Esophagus muscularis mucosa (tissue), 4 donors: ENCODE measurements at regions not wholly inside any gene's neighbourhood (a gene's known extent, or its start where the extent isn't known, plus 50 kb on each side); places are given as distances from the start of the nearest gene placed in this dataset.

Experiments
- DNase-seq: peaks from one replicate; pipeline ENCODE4 v3.0.0-alpha.2; 2017; ENCODE audit errors: extremely low spot score
- H3K27ac ChIP-seq, 4 donors: fragments of 200-600 bp; sonication (generic); replicated peaks in 1 of 4; 1 replicate in 3 of 4; 2 replicates in 1 of 4; pipeline ENCODE4 v1.5.1; 2016 to 2019; ENCODE audit warnings: mild to moderate bottlenecking in 1 of 4
- H3K27me3 ChIP-seq, 4 donors: fragments of 200-600 bp; sonication (generic); one replicate each; pipeline versions ENCODE4 v1.5.1 to v1.6.0; 2016 to 2019
- H3K36me3 ChIP-seq, 4 donors: fragments of 200-600 bp; sonication (generic); one replicate each; pipeline ENCODE4 v1.5.1; 2016 to 2019
- H3K4me1 ChIP-seq, 4 donors: fragments of 200-600 bp; sonication (generic); one replicate each; pipeline ENCODE4 v1.5.1; 2016 to 2019
- H3K4me3 ChIP-seq, 4 donors: fragments of 200-600 bp; sonication (generic); 1 replicate in 2 of 4; 2 replicates in 2 of 4; pipeline ENCODE4 v1.5.1; 2016 to 2019; ENCODE audit warnings: mild to moderate bottlenecking in 4 of 4, moderate library complexity in 1 of 4
- H3K9me3 ChIP-seq, 4 donors: fragments of 200-600 bp; sonication (generic); 1 replicate in 3 of 4; 2 replicates in 1 of 4; pipeline ENCODE4 v1.5.1; 2016 to 2019
- CTCF ChIP-seq, 3 experiments: fragments of 200-600 bp in 2 of 3; fragments of 450-650 bp in 1 of 3; sonication (generic) in 2 of 3; IDR thresholded peaks; one replicate each; pipeline ENCODE4 v1.5.1; 2017 to 2019; ENCODE audit warnings: antibody characterized with exemption in 3 of 3, mild to moderate bottlenecking in 2 of 3, moderate library complexity in 1 of 3
- EP300 ChIP-seq: sonication (generic); formaldehyde crosslinking; IDR thresholded peaks from one replicate; pipeline ENCODE4 v1.6.1; 2017; ENCODE audit warnings: antibody characterized with exemption
- POLR2A ChIP-seq: fragments of 450-650 bp; IDR thresholded peaks from one replicate; pipeline ENCODE4 v1.6.1; 2017; ENCODE audit warnings: antibody characterized with exemption, moderate library complexity, mild to moderate bottlenecking, low read depth
- POLR2AphosphoS5 ChIP-seq, 2 donors: sonication (generic); formaldehyde crosslinking; IDR thresholded peaks; one replicate each; pipeline ENCODE4 v1.6.1; 2017; ENCODE audit warnings: antibody characterized with exemption in 2 of 2
- WGBS: methylation state at CpG from one replicate; pipeline ENCODE4 v1.1.5; 2018; 5-methylcytosine and 5-hydroxymethylcytosine counted together
- intact Hi-C: fragments of 100-400 bp; cut with DNase I; formaldehyde crosslinking; loops from one replicate; pipeline ENCODE4 v1.15.1; 2023

GRCh38 chrX:34437586-34437985 lies 219.5 kb downstream of the TMEM47 start:
- intact Hi-C loops: no loop called here
- DNase-seq: no peak
- no peak overlapping the region for H3K4me3 ChIP-seq
- H3K4me1 ChIP-seq: no peaks in the 10 kb centered on the region
- H3K27ac ChIP-seq: peak overlapping the region in 2 of 4 donors; percentile 23 to 51
- H3K9me3 ChIP-seq: no peaks in the 10 kb centered on the region
- no peaks in the 10 kb centered on the region for H3K27me3 ChIP-seq
- no peaks in the 10 kb centered on the region for H3K36me3 ChIP-seq
- 42% methylated on average over 6 of the region's 6 CpGs for WGBS
- no peak for TF ChIP-seq POLR2AphosphoS5 (IDR thresholded peaks at IDR 0.05)
- TF ChIP-seq EP300: no peak
- TF ChIP-seq POLR2A: no peak
- TF ChIP-seq CTCF (IDR thresholded peaks at IDR 0.05): no peak

- Histone ChIP-seq H3K36me3 (no peaks in the 10 kb centered on the region), H3K9me3 (no peaks in the 10 kb centered on the region), H3K27ac (no peak overlapping the region), H3K4me3 (no peak overlapping the region), H3K4me1 (no peaks in the 10 kb centered on the region), H3K27me3 (no peaks in the 10 kb centered on the region)
- no peak for DNase-seq
- intact Hi-C loops: no loop called here
- TF ChIP-seq CTCF (IDR thresholded peaks at IDR 0.05) (no peak), EP300 (no peak), POLR2AphosphoS5 (IDR thresholded peaks at IDR 0.05) (no peak), POLR2A (no peak)
Observed at GRCh38 chrX:34426334-34426733, 230.8 kb downstream of the TMEM47 start.

- 75% methylated on average over 1 of the region's 1 CpG for WGBS
- H3K9me3 ChIP-seq: no peaks in the 10 kb centered on the region
- no peak for DNase-seq
- H3K4me1 ChIP-seq: no peaks in the 10 kb centered on the region
- no peak for TF ChIP-seq POLR2AphosphoS5 (IDR thresholded peaks at IDR 0.05)
- no peak for TF ChIP-seq POLR2A
- TF ChIP-seq CTCF (IDR thresholded peaks at IDR 0.05): no peak
- no peak for TF ChIP-seq EP300
- no peaks in the 10 kb centered on the region for H3K36me3 ChIP-seq
- no peaks in the 10 kb centered on the region for H3K27me3 ChIP-seq
- intact Hi-C loops: no loop called here
- no peak overlapping the region for H3K27ac ChIP-seq
- no peak overlapping the region for H3K4me3 ChIP-seq
Observed at GRCh38 chrX:34406580-34406979, 250.5 kb downstream of the TMEM47 start.

- H3K27me3 ChIP-seq: no peaks in the 10 kb centered on the region
- no peak overlapping the region for H3K4me3 ChIP-seq
- WGBS: 62% methylated on average over 6 of the region's 7 CpGs
- intact Hi-C loops: no loop called here
- no peaks in the 10 kb centered on the region for H3K4me1 ChIP-seq
- TF ChIP-seq CTCF (IDR thresholded peaks at IDR 0.05): no peak
- TF ChIP-seq EP300: no peak
- TF ChIP-seq POLR2AphosphoS5 (IDR thresholded peaks at IDR 0.05): peak in 1 of 2 donors; percentile 14
- TF ChIP-seq POLR2A: no peak
- no peaks in the 10 kb centered on the region for H3K36me3 ChIP-seq
- H3K27ac ChIP-seq: no peak overlapping the region
- H3K9me3 ChIP-seq: no peaks in the 10 kb centered on the region
- no peak for DNase-seq
Observed at GRCh38 chrX:34404386-34405070, 252.6 kb downstream of the TMEM47 start.

GRCh38 chrX:34401411-34401810 lies 255.7 kb downstream of the TMEM47 start:
- no peak overlapping the region for H3K4me3 ChIP-seq
- no peaks in the 10 kb centered on the region for H3K4me1 ChIP-seq
- no peaks in the 10 kb centered on the region for H3K36me3 ChIP-seq
- no peak for TF ChIP-seq EP300
- no peak for TF ChIP-seq POLR2AphosphoS5 (IDR thresholded peaks at IDR 0.05)
- 65% methylated on average over 1 of the region's 1 CpG for WGBS
- DNase-seq: no peak
- no peaks in the 10 kb centered on the region for H3K9me3 ChIP-seq
- intact Hi-C loops: no loop called here
- H3K27me3 ChIP-seq: no peaks in the 10 kb centered on the region
- no peak overlapping the region for H3K27ac ChIP-seq
